Fibroblast of pulmonary artery (primary cell): ENCODE measurements at regions not wholly inside any gene's neighbourhood (a gene's known extent, or its start where the extent isn't known, plus 50 kb on each side); places are given as distances from the start of the nearest gene placed in this dataset.

Source experiments
- DNase-seq: peaks from one replicate; pipeline ENCODE4 v3.0.0-alpha.2; 2010; ENCODE audit warnings: low read depth
- H3K4me3 ChIP-seq: replicated peaks from 2 replicates; pipeline ENCODE4 v1.5.1; 2011; ENCODE audit warnings: low read depth, mild to moderate bottlenecking, control low read depth, low read length, moderate library complexity
- CTCF ChIP-seq: IDR thresholded peaks from 2 replicates; pipeline ENCODE4 v1.5.1; 2011; ENCODE audit warnings: mild to moderate bottlenecking, control low read depth, low read length, inconsistent platforms; ENCODE audit errors: missing control alignments

GRCh38 chr2:147061269-147061668, 783.6 kb upstream of the ACVR2A start:
- no peak for DNase-seq
- TF ChIP-seq CTCF: no peak
- H3K4me3 ChIP-seq: no peak overlapping the region

GRCh38 chr2:147057892-147058490, 786.8 kb upstream of the ACVR2A start:
- no peak for DNase-seq
- H3K4me3 ChIP-seq: no peak overlapping the region
- no peak for TF ChIP-seq CTCF

- TF ChIP-seq CTCF: no peak
- no peak overlapping the region for H3K4me3 ChIP-seq
- no peak for DNase-seq
These were observed 793.0 kb upstream of the ACVR2A start for GRCh38 chr2:147051814-147052213.

- peak; percentile 66 for DNase-seq
- H3K4me3 ChIP-seq: no peak overlapping the region
- TF ChIP-seq CTCF: no peak
These were observed 793.6 kb upstream of the ACVR2A start for GRCh38 chr2:147051248-147051647.

- no peak overlapping the region for H3K4me3 ChIP-seq
- DNase-seq: no peak
- no peak for TF ChIP-seq CTCF
These were observed 794.9 kb upstream of the ACVR2A start for GRCh38 chr2:147049957-147050356.

- no peak overlapping the region for H3K4me3 ChIP-seq
- DNase-seq: no peak
- no peak for TF ChIP-seq CTCF
These were observed 798.4 kb upstream of the ACVR2A start for GRCh38 chr2:147046473-147046872.

GRCh38 chr2:147045113-147045512, 799.7 kb upstream of the ACVR2A start:
- peak; percentile 67 for DNase-seq
- H3K4me3 ChIP-seq: no peak overlapping the region
- peak; percentile 72 for TF ChIP-seq CTCF
